ENCODE measurements at regions not wholly inside any gene's neighbourhood (a gene's known extent, or its start where the extent isn't known, plus 50 kb on each side); places are given as distances from the start of the nearest gene placed in this dataset.
"Not testable (repeated sequence)": the region's sequence is repeated elsewhere in the genome, so short reads cannot be mapped to it uniquely, and the experiment has no call there.

GRCh38 chr5:159490507-159490906 lies 160.2 kb upstream of the IL12B start:
- no peak overlapping the region for H3K4me3 ChIP-seq (ENCODE audit: low read depth, low read length)

GRCh38 chr5:159493696-159494095 lies 163.4 kb upstream of the IL12B start:
- H3K4me3 ChIP-seq (ENCODE audit: low read depth, low read length): no peak overlapping the region
- no peak for TF ChIP-seq CTCF (IDR thresholded peaks at IDR 0.05; ENCODE audit: low read depth, low read length)

More at GRCh38 chr5:159490507-159490906, 160.2 kb upstream of the IL12B start:
- TF ChIP-seq CTCF (IDR thresholded peaks at IDR 0.05; ENCODE audit: low read depth, low read length): no peak

- no peak for TF ChIP-seq CTCF (IDR thresholded peaks at IDR 0.05; ENCODE audit: low read depth, low read length)
Observed at GRCh38 chr5:159496773-159497172, 166.5 kb upstream of the IL12B start.

GRCh38 chr5:159497221-159497620 lies 166.9 kb upstream of the IL12B start:
- no peak overlapping the region for H3K4me3 ChIP-seq (ENCODE audit: low read depth, low read length)
- TF ChIP-seq CTCF (IDR thresholded peaks at IDR 0.05; ENCODE audit: low read depth, low read length): no peak

More at GRCh38 chr5:159496773-159497172, 166.5 kb upstream of the IL12B start:
- H3K4me3 ChIP-seq (ENCODE audit: low read depth, low read length): no peak overlapping the region

- H3K4me3 ChIP-seq (ENCODE audit: low read depth, low read length): no peak overlapping the region
- TF ChIP-seq CTCF (IDR thresholded peaks at IDR 0.05; ENCODE audit: low read depth, low read length): no peak
Observed at GRCh38 chr5:159498630-159499029, 168.3 kb upstream of the IL12B start.

GRCh38 chr5:159502116-159502515 lies 171.8 kb upstream of the IL12B start:
- H3K4me3 ChIP-seq (ENCODE audit: low read depth, low read length): not testable (repeated sequence)

- no peak for TF ChIP-seq CTCF (IDR thresholded peaks at IDR 0.05; ENCODE audit: low read depth, low read length)
Observed at GRCh38 chr5:159503236-159503635, 172.9 kb upstream of the IL12B start.

GRCh38 chr5:159504106-159504856 lies 174.0 kb upstream of the IL12B start:
- TF ChIP-seq CTCF (IDR thresholded peaks at IDR 0.05; ENCODE audit: low read depth, low read length): no peak
- H3K4me3 ChIP-seq (ENCODE audit: low read depth, low read length): no peak overlapping the region

More at GRCh38 chr5:159503236-159503635, 172.9 kb upstream of the IL12B start:
- H3K4me3 ChIP-seq (ENCODE audit: low read depth, low read length): no peak overlapping the region
